ENCODE measurements at regions not wholly inside any gene's neighbourhood (a gene's known extent, or its start where the extent isn't known, plus 50 kb on each side); places are given as distances from the start of the nearest gene placed in this dataset.
A peak's percentile ranks its signal among the peaks of the same experiment; 100 is the strongest.

DNA sequence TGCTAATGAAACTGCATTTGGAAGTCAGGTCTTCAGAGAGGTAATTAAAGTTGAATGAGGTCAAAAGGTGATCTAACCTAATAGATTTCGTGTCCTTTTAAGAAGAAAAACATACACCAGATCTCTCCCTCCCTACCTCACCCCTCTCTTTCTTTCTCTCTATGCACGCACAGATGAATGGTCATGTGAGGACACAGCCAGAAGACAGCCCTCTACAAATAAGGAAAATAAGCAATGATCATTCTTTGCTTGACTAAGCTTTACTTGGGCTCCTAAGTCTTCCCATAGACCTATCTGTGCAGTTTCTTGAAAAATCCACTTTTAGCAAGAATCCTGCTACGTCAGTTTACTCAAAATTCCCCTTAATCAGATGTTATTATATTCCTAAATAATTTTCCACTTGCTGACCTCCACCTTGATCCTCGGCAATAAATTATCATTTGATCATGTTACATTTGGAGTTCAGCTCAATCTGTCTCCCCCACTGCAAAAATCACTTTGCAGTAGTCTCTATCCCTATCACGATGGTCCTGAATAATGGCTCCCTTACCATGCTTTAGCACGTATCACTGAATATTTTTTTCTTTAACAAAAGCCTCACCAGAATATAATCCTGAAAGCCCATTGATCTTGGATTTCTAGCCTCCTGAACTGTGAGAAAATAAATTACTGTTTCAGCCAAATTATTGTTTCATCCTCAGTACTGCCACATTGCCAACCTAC, 527.3 kb downstream of the GABRG1 start:
- no peak for TF ChIP-seq RAD21 (IDR thresholded peaks at IDR 0.05; ENCODE audit: low read depth)
- no peak for TF ChIP-seq YY1 (IDR thresholded peaks at IDR 0.05; ENCODE audit: low read depth)
- no peak for TF ChIP-seq EP300 (IDR thresholded peaks at IDR 0.05; ENCODE audit: borderline replicate concordance)
- no peak for TF ChIP-seq ZBTB7A (IDR thresholded peaks at IDR 0.05; ENCODE audit: low read depth)
- no peak for TF ChIP-seq FOXM1 (IDR thresholded peaks at IDR 0.05; ENCODE audit: borderline replicate concordance, low read depth)
- TF ChIP-seq TAF1 (IDR thresholded peaks at IDR 0.05; ENCODE audit: low read depth) = no peak

DNA sequence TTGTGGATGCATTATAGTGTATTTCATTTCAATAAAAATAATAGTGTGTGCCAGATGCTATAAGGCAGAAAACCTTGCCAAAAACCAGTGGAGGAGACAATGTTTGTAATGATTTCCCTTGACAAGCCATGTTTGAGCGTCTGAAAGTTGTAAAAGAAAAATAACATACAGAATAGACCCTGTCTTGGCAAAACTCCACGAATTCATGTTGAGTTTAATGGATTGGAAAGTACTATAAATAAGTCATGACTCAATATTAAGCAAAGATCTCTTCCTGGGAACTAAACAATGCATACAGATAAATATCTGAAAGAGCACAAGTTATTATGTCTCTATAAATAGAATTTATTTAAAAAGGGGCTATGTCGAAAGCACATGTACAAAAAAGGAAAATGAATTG, 543.5 kb downstream of the GABRG1 start:
- TF ChIP-seq USF1 (IDR thresholded peaks at IDR 0.05) (no peak), NFIC (IDR thresholded peaks at IDR 0.05) (peak; percentile 68), TAF1 (IDR thresholded peaks at IDR 0.05; ENCODE audit: low read depth) (no peak), EGR1 (IDR thresholded peaks at IDR 0.05) (no peak)

DNA sequence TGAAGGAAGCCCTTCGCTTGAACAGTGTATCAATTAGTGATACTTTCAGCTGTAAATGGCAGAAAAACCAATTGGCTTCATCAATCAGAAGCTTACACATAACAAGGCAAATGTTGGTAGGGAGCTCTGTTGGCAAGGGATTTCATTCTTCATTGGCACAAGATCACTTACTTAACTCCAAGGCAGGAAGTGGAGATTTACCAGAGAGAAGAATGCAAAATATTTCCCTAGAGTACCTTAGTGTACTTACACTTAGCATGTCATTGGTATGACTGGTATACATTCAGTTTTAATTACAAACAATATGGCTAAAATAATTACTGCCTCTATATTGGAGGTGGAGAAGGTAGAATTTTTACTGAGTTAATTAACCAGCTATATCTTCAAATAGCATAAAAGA, 545.0 kb downstream of the GABRG1 start:
- no peak for TF ChIP-seq EGR1 (IDR thresholded peaks at IDR 0.05)
- TF ChIP-seq TEAD4 (IDR thresholded peaks at IDR 0.05) = peak; percentile 69
- no peak for TF ChIP-seq EP300 (IDR thresholded peaks at IDR 0.05; ENCODE audit: borderline replicate concordance)
- no peak for TF ChIP-seq TCF12 (IDR thresholded peaks at IDR 0.05; ENCODE audit: low read depth)
- TF ChIP-seq NFIC (IDR thresholded peaks at IDR 0.05) = 0 out of 2 replicates have a peak, but pooled peaks have one; percentile 11
- TF ChIP-seq FOXM1 (IDR thresholded peaks at IDR 0.05; ENCODE audit: borderline replicate concordance, low read depth) = no peak

DNA sequence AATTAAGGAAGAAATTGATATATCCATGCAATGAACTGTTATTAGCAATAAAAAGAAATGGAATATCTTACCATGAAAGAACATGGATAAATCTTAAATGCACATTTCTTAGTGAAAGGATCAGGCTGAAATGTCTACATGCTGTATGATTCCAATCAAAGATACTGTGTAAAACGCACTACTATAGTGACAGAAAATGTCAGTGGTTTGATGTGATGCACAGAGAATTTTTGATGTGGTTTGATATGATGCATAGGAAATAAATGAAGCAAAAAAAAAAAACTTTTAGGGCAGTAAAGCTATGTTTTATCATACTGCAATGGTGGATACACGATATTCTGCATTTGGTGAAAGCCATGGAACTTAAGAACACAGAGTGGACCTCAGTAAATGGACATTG, 547.6 kb downstream of the GABRG1 start:
- no peak for TF ChIP-seq CEBPB (IDR thresholded peaks at IDR 0.05)
- TF ChIP-seq TCF12 (IDR thresholded peaks at IDR 0.05; ENCODE audit: low read depth) = no peak
- no peak for TF ChIP-seq TAF1 (IDR thresholded peaks at IDR 0.05; ENCODE audit: low read depth)
- TF ChIP-seq NFIC (IDR thresholded peaks at IDR 0.05) = no peak
- no peak for TF ChIP-seq CREB1 (IDR thresholded peaks at IDR 0.05; ENCODE audit: low read depth)
- no peak for TF ChIP-seq EP300 (IDR thresholded peaks at IDR 0.05; ENCODE audit: borderline replicate concordance)
- TF ChIP-seq EGR1 (IDR thresholded peaks at IDR 0.05) = no peak
- no peak for TF ChIP-seq FOXM1 (IDR thresholded peaks at IDR 0.05; ENCODE audit: borderline replicate concordance, low read depth)
- TF ChIP-seq REST (IDR thresholded peaks at IDR 0.05; ENCODE audit: low read depth) = no peak
- no peak for TF ChIP-seq MAX (IDR thresholded peaks at IDR 0.05)
- no peak for TF ChIP-seq RAD21 (IDR thresholded peaks at IDR 0.05; ENCODE audit: low read depth)
- no peak for TF ChIP-seq YY1 (IDR thresholded peaks at IDR 0.05; ENCODE audit: low read depth)
- no peak for TF ChIP-seq TEAD4 (IDR thresholded peaks at IDR 0.05)
- no peak for TF ChIP-seq USF1 (IDR thresholded peaks at IDR 0.05)
- no peak for TF ChIP-seq ZBTB7A (IDR thresholded peaks at IDR 0.05; ENCODE audit: low read depth)

DNA sequence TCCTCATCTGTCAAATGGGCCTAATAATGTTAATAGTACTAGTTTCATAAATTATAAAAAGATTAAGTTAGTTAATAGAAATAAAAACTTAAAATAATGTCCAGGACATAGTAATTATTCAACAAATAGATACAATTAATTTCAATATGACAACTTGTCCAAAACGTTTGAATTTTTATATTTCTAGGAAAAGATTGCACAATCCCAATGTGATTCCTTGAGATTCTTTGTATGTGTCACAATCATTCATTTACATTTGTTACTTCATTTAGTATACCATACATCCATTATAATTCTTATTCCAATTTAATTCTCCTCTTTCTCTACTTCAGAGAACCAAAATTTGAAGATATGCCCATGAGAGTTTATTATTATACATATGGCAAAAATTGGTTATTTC, 554.2 kb downstream of the GABRG1 start:
- no peak for TF ChIP-seq EGR1 (IDR thresholded peaks at IDR 0.05)
- no peak for TF ChIP-seq ZBTB7A (IDR thresholded peaks at IDR 0.05; ENCODE audit: low read depth)
- TF ChIP-seq TCF12 (IDR thresholded peaks at IDR 0.05; ENCODE audit: low read depth) = no peak
- no peak for TF ChIP-seq MAX (IDR thresholded peaks at IDR 0.05)

- TF ChIP-seq EP300 (IDR thresholded peaks at IDR 0.05; ENCODE audit: borderline replicate concordance) = no peak
- TF ChIP-seq RAD21 (IDR thresholded peaks at IDR 0.05; ENCODE audit: low read depth) = no peak
- no peak for TF ChIP-seq TCF12 (IDR thresholded peaks at IDR 0.05; ENCODE audit: low read depth)
- no peak for TF ChIP-seq EGR1 (IDR thresholded peaks at IDR 0.05)
- TF ChIP-seq CEBPB (IDR thresholded peaks at IDR 0.05) = no peak
- TF ChIP-seq TAF1 (IDR thresholded peaks at IDR 0.05; ENCODE audit: low read depth) = no peak
- TF ChIP-seq FOXM1 (IDR thresholded peaks at IDR 0.05; ENCODE audit: borderline replicate concordance, low read depth) = no peak
- no peak for TF ChIP-seq USF1 (IDR thresholded peaks at IDR 0.05)
- TF ChIP-seq TEAD4 (IDR thresholded peaks at IDR 0.05) = no peak
- no peak for TF ChIP-seq MAX (IDR thresholded peaks at IDR 0.05)
- no peak for TF ChIP-seq REST (IDR thresholded peaks at IDR 0.05; ENCODE audit: low read depth)
- TF ChIP-seq YY1 (IDR thresholded peaks at IDR 0.05; ENCODE audit: low read depth) = no peak
Observed at GRCh38 chr4:45568694-45569093, 555.2 kb downstream of the GABRG1 start.

Measured in Ishikawa (cell line).